ENCODE measurements at regions not wholly inside any gene's neighbourhood (a gene's known extent, or its start where the extent isn't known, plus 50 kb on each side); places are given as distances from the start of the nearest gene placed in this dataset.

GRCh38 chr21:41622831-41623548 is 115.0 kb upstream of the TMPRSS2 start:
- TF ChIP-seq, protein P1, sequence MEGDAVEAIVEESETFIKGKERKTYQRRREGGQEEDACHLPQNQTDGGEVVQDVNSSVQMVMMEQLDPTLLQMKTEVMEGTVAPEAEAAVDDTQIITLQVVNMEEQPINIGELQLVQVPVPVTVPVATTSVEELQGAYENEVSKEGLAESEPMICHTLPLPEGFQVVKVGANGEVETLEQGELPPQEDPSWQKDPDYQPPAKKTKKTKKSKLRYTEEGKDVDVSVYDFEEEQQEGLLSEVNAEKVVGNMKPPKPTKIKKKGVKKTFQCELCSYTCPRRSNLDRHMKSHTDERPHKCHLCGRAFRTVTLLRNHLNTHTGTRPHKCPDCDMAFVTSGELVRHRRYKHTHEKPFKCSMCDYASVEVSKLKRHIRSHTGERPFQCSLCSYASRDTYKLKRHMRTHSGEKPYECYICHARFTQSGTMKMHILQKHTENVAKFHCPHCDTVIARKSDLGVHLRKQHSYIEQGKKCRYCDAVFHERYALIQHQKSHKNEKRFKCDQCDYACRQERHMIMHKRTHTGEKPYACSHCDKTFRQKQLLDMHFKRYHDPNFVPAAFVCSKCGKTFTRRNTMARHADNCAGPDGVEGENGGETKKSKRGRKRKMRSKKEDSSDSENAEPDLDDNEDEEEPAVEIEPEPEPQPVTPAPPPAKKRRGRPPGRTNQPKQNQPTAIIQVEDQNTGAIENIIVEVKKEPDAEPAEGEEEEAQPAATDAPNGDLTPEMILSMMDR (conservative IDR thresholded peaks at IDR 0.05 in 1 of 2, IDR thresholded peaks at IDR 0.05 in 1 of 2; ENCODE audit: extremely low read depth in 1 of 2, insufficient read depth in 1 of 2, low read depth in 1 of 2, low read length in 2 of 2): no peak
- TF ChIP-seq EZH2 (IDR thresholded peaks at IDR 0.05; ENCODE audit: borderline replicate concordance, low read length): no peak

Measured in mammary epithelial cell (primary cell).